Activated CD4-positive, alpha-beta T cell treated with anti-CD3 and anti-CD28 coated beads, Interleukin-2, Interleukin-6, amounts not matched to agents 100 ng/mL and 50 ng/mL, durations not matched to agents 16 hours and 8 hours (primary cell): ENCODE measurements at regions not wholly inside any gene's neighbourhood (a gene's known extent, or its start where the extent isn't known, plus 50 kb on each side); places are given as distances from the start of the nearest gene placed in this dataset.

ENCODE experiments used
- DNase-seq: peaks from one replicate; pipeline ENCODE4 v3.0.0-alpha.2; 2020

- DNase-seq, result no peak
Observed at GRCh38 chr4:27272217-27272616, 411.6 kb downstream of the STIM2 start.

GRCh38 chr4:27276307-27277073, 415.8 kb downstream of the STIM2 start:
- DNase-seq, result no peak

- peak; percentile 1 for DNase-seq
Observed at GRCh38 chr4:27278615-27279375, 418.2 kb downstream of the STIM2 start.

GRCh38 chr4:27288496-27288895, 427.9 kb downstream of the STIM2 start:
- DNase-seq, result no peak

GRCh38 chr4:27289704-27290103, 429.1 kb downstream of the STIM2 start:
- no peak for DNase-seq

- no peak for DNase-seq
Observed at GRCh38 chr4:27293831-27294230, 433.2 kb downstream of the STIM2 start.

GRCh38 chr4:27304751-27305150, 444.1 kb downstream of the STIM2 start:
- no peak for DNase-seq

GRCh38 chr4:27305246-27305645, 444.6 kb downstream of the STIM2 start:
- DNase-seq, result no peak

- DNase-seq, result no peak
Observed at GRCh38 chr4:27308379-27308778, 447.7 kb downstream of the STIM2 start.

GRCh38 chr4:27315625-27316024, 455.0 kb downstream of the STIM2 start:
- DNase-seq, result no peak

- no peak for DNase-seq
Observed at GRCh38 chr4:27316176-27316575, 455.5 kb downstream of the STIM2 start.

- DNase-seq, result peak; percentile 23
Observed at GRCh38 chr4:27318740-27319139, 458.1 kb downstream of the STIM2 start.

- DNase-seq, result no peak
Observed at GRCh38 chr4:27326991-27327390, 466.4 kb downstream of the STIM2 start.

GRCh38 chr4:27327421-27328181, 467.0 kb downstream of the STIM2 start:
- no peak for DNase-seq

- no peak for DNase-seq
Observed at GRCh38 chr4:27338530-27338929, 477.9 kb downstream of the STIM2 start.

GRCh38 chr4:27343411-27343810, 482.8 kb downstream of the STIM2 start:
- DNase-seq, result no peak

- no peak for DNase-seq
Observed at GRCh38 chr4:27350161-27350560, 489.5 kb downstream of the STIM2 start.

GRCh38 chr4:27357283-27357682, 496.6 kb downstream of the STIM2 start:
- DNase-seq, result no peak

- no peak for DNase-seq
Observed at GRCh38 chr4:27358269-27358668, 497.6 kb downstream of the STIM2 start.

GRCh38 chr4:27360131-27360530, 499.5 kb downstream of the STIM2 start:
- DNase-seq, result no peak

GRCh38 chr4:27360790-27361267, 500.2 kb downstream of the STIM2 start:
- DNase-seq, result no peak

- DNase-seq, result no peak
Observed at GRCh38 chr4:27364509-27364908, 503.9 kb downstream of the STIM2 start.

- no peak for DNase-seq
Observed at GRCh38 chr4:27366104-27366823, 505.6 kb downstream of the STIM2 start.
